Trophoblast cell (in vitro differentiated cells and primary cell): ENCODE measurements at regions not wholly inside any gene's neighbourhood (a gene's known extent, or its start where the extent isn't known, plus 50 kb on each side); places are given as distances from the start of the nearest gene placed in this dataset.

Source experiments
- DNase-seq, 2 donors: peaks; one replicate each; pipeline ENCODE4 v3.0.0-alpha.2; 2016
- H2AFZ ChIP-seq: 2 replicates; pipeline ENCODE4 v1.6.1; 2013; ENCODE audit warnings: low read length, moderate library complexity, mild to moderate bottlenecking; ENCODE audit not compliant: insufficient read depth, poor library complexity
- H2AK5ac ChIP-seq: 2 replicates; pipeline ENCODE4 v1.6.1; 2013; ENCODE audit warnings: mild to moderate bottlenecking, low read length
- H2BK120ac ChIP-seq: 2 replicates; pipeline ENCODE4 v1.6.1; 2013; ENCODE audit warnings: low read length, mild to moderate bottlenecking, moderate library complexity; ENCODE audit not compliant: insufficient read depth, poor library complexity
- H2BK12ac ChIP-seq: 2 replicates; pipeline ENCODE4 v1.6.1; 2013; ENCODE audit warnings: mild to moderate bottlenecking, low read length, moderate library complexity
- H2BK5ac ChIP-seq: 2 replicates; pipeline ENCODE4 v1.6.1; 2013; ENCODE audit warnings: low read length, low read depth, moderate library complexity, mild to moderate bottlenecking; ENCODE audit not compliant: poor library complexity
- H3K14ac ChIP-seq: 2 replicates; pipeline ENCODE4 v1.6.1; 2013; ENCODE audit warnings: mild to moderate bottlenecking, low read length
- H3K18ac ChIP-seq: 2 replicates; pipeline ENCODE4 v1.6.1; 2013; ENCODE audit warnings: mild to moderate bottlenecking, low read length
- H3K23ac ChIP-seq: 2 replicates; pipeline ENCODE4 v1.6.1; 2013; ENCODE audit warnings: low read length
- H3K27ac ChIP-seq: 2 replicates; pipeline ENCODE4 v1.5.1; 2013; ENCODE audit warnings: low read depth, mild to moderate bottlenecking, inconsistent platforms, low read length, moderate library complexity
- H3K27me3 ChIP-seq: 2 replicates; pipeline ENCODE4 v1.6.1; 2013; ENCODE audit warnings: inconsistent platforms, mild to moderate bottlenecking, low read length, moderate library complexity; ENCODE audit not compliant: insufficient read depth
- H3K36me3 ChIP-seq, 2 experiments: 1 replicate in 1 of 2; 2 replicates in 1 of 2; pipeline ENCODE4 v1.6.1; 2013; ENCODE audit warnings: low read length in 2 of 2, mild to moderate bottlenecking in 2 of 2, moderate library complexity in 1 of 2; ENCODE audit not compliant: insufficient read depth in 2 of 2, control insufficient read depth in 1 of 2
- H3K4ac ChIP-seq: 2 replicates; pipeline ENCODE4 v1.6.1; 2013; ENCODE audit warnings: low read depth, mild to moderate bottlenecking, low read length, moderate library complexity
- H3K4me1 ChIP-seq, 2 experiments: 1 replicate in 1 of 2; 2 replicates in 1 of 2; pipeline ENCODE4 v1.6.1; 2013; ENCODE audit warnings: low read length in 2 of 2, mild to moderate bottlenecking in 2 of 2, moderate library complexity in 1 of 2; ENCODE audit not compliant: insufficient read depth in 2 of 2, control insufficient read depth in 1 of 2
- H3K4me2 ChIP-seq: 2 replicates; pipeline ENCODE4 v1.6.1; 2013; ENCODE audit warnings: inconsistent platforms, mild to moderate bottlenecking, low read length, moderate library complexity
- H3K4me3 ChIP-seq: 2 replicates; pipeline ENCODE4 v1.5.1; 2013; ENCODE audit warnings: mild to moderate bottlenecking, low read depth, low read length, inconsistent platforms
- H3K79me1 ChIP-seq: one replicate; pipeline ENCODE4 v1.6.1; 2013; ENCODE audit warnings: low read length
- H3K79me2 ChIP-seq: 2 replicates; pipeline ENCODE4 v1.6.1; 2013; ENCODE audit warnings: low read length, mild to moderate bottlenecking; ENCODE audit not compliant: control insufficient read depth, insufficient read depth, poor library complexity
- H3K9ac ChIP-seq: 2 replicates; pipeline ENCODE4 v1.6.1; 2013; ENCODE audit warnings: mild to moderate bottlenecking, low read length
- H3K9me3 ChIP-seq: 2 replicates; pipeline ENCODE4 v1.6.1; 2013; ENCODE audit warnings: low read depth, mild to moderate bottlenecking, control low read depth, inconsistent platforms, low read length; ENCODE audit not compliant: insufficient read depth
- H4K12ac ChIP-seq: 2 replicates; pipeline ENCODE4 v1.6.1; 2013; ENCODE audit warnings: low read depth, mild to moderate bottlenecking, low read length, moderate library complexity
- H4K8ac ChIP-seq: 2 replicates; pipeline ENCODE4 v1.6.1; 2013; ENCODE audit warnings: low read depth, mild to moderate bottlenecking, low read length, moderate library complexity
- H4K91ac ChIP-seq: one replicate; pipeline ENCODE4 v1.6.1; 2013; ENCODE audit warnings: low read depth, mild to moderate bottlenecking, low read length, moderate library complexity
- WGBS: extraction: QIAGEN DNeasy Blood & Tissue Kit; methylation state at CpG from one replicate; pipeline ENCODE4 v1.1.7; 2013; ENCODE audit warnings: missing lambda C conversion rate; ENCODE audit not compliant: insufficient read length, insufficient coverage; ENCODE audit errors: extremely low coverage; 5-methylcytosine and 5-hydroxymethylcytosine counted together

DNA sequence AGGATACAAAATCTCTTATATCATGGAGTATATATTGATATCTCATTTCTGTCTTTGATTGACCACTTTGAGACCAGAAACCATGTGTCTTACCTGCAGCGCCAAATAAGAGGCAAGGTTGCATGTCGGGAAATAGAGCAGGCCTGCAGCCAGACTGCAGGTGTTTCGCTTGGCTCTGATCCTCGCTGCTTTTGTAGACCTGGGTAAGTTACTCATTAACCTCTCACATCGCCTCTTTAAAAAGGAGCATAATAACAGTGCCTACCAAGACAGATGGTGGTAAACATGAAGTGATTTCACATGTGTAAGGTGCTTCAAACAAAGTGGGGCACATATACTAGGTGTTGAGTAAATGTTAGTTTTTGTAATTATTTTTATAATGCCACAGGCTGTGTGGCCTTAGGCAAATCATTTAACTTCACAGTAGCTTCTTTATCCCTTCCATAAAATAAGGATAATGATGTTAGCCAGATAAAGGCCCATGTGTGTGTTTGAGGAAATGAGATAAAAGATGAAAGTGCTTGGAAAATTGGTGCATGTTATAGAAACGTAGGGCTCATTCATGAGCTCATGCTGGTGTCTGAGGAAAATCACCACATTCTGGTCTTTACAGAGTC lies 248.8 kb upstream of the MAP3K7 start:
- Histone ChIP-seq H3K9me3 (peaks cover 2% of the 10 kb centered on the region), H3K4me3 (no peak overlapping the region)
- no CpG with 5 or more reads among the region's 6 CpGs for WGBS

GRCh38 chr6:90829311-90829710 lies 242.4 kb upstream of the MAP3K7 start:
- Histone ChIP-seq H3K18ac (no peak overlapping the region), H2BK5ac (no peak overlapping the region), H2BK12ac (no peak overlapping the region), H3K36me3 (no peaks in the 10 kb centered on the region), H4K8ac (no peak overlapping the region), H2BK120ac (no peak overlapping the region), H3K27me3 (no peaks in the 10 kb centered on the region), H3K4me1 (no peaks in the 10 kb centered on the region), H2AFZ (no peak overlapping the region), H3K79me2 (no peaks in the 10 kb centered on the region), H3K4me2 (no peak overlapping the region), H3K4ac (no peak overlapping the region), H3K23ac (no peak overlapping the region), H3K27ac (no peak overlapping the region), H3K79me1 (no peaks in the 10 kb centered on the region), H4K91ac (no peak overlapping the region), H3K9me3 (no peaks in the 10 kb centered on the region), H2AK5ac (no peak overlapping the region), H3K4me3 (no peak overlapping the region), H3K9ac (no peak overlapping the region), H4K12ac (no peak overlapping the region), H3K14ac (no peak overlapping the region)
- WGBS: no CpG with 5 or more reads among the region's 2 CpGs
- no peak for DNase-seq

More for the DNA sequence above, 248.8 kb upstream of the MAP3K7 start:
- H3K9ac ChIP-seq: no peak overlapping the region
- no peaks in the 10 kb centered on the region for H3K4me1 ChIP-seq
- H3K18ac ChIP-seq: no peak overlapping the region
- H3K79me2 ChIP-seq: no peaks in the 10 kb centered on the region
- no peak overlapping the region for H3K4me2 ChIP-seq
- no peak overlapping the region for H2BK5ac ChIP-seq
- no peak overlapping the region for H3K4ac ChIP-seq
- no peaks in the 10 kb centered on the region for H3K36me3 ChIP-seq
- no peak overlapping the region for H4K8ac ChIP-seq
- no peak for DNase-seq
- no peak overlapping the region for H3K14ac ChIP-seq
- H4K12ac ChIP-seq: no peak overlapping the region
- H2AK5ac ChIP-seq: no peak overlapping the region
- H3K27me3 ChIP-seq: no peaks in the 10 kb centered on the region
- no peaks in the 10 kb centered on the region for H3K79me1 ChIP-seq
- H3K27ac ChIP-seq: no peak overlapping the region
- no peak overlapping the region for H2AFZ ChIP-seq
- no peak overlapping the region for H3K23ac ChIP-seq
- H2BK120ac ChIP-seq: no peak overlapping the region
- H4K91ac ChIP-seq: no peak overlapping the region
- no peak overlapping the region for H2BK12ac ChIP-seq

GRCh38 chr6:90820436-90820835 lies 233.6 kb upstream of the MAP3K7 start:
- Histone ChIP-seq H4K12ac (no peak overlapping the region), H3K79me1 (no peaks in the 10 kb centered on the region), H3K9ac (no peak overlapping the region), H2BK120ac (no peak overlapping the region), H2BK5ac (no peak overlapping the region), H2AFZ (no peak overlapping the region), H3K36me3 (no peaks in the 10 kb centered on the region), H3K9me3 (no peaks in the 10 kb centered on the region), H3K4me2 (no peak overlapping the region), H4K8ac (no peak overlapping the region), H3K4me1 (no peaks in the 10 kb centered on the region), H2BK12ac (no peak overlapping the region), H3K14ac (no peak overlapping the region), H3K79me2 (no peaks in the 10 kb centered on the region), H3K4ac (no peak overlapping the region), H3K4me3 (no peak overlapping the region), H4K91ac (no peak overlapping the region), H3K27me3 (no peaks in the 10 kb centered on the region), H3K23ac (no peak overlapping the region), H3K18ac (no peak overlapping the region), H2AK5ac (no peak overlapping the region), H3K27ac (no peak overlapping the region)
- no peak for DNase-seq

GRCh38 chr6:90819483-90819882 lies 232.6 kb upstream of the MAP3K7 start:
- H3K9me3 ChIP-seq: no peaks in the 10 kb centered on the region
- no peak overlapping the region for H3K9ac ChIP-seq
- H3K27me3 ChIP-seq: no peaks in the 10 kb centered on the region
- H4K91ac ChIP-seq: no peak overlapping the region
- no peak overlapping the region for H4K12ac ChIP-seq
- H3K4me3 ChIP-seq: no peak overlapping the region
- H3K14ac ChIP-seq: no peak overlapping the region
- H4K8ac ChIP-seq: no peak overlapping the region
- no peak overlapping the region for H2BK5ac ChIP-seq
- no peak overlapping the region for H2AK5ac ChIP-seq
- no peak overlapping the region for H2BK12ac ChIP-seq
- DNase-seq: no peak
- H3K79me1 ChIP-seq: no peaks in the 10 kb centered on the region
- no peaks in the 10 kb centered on the region for H3K4me1 ChIP-seq
- H2AFZ ChIP-seq: no peak overlapping the region
- no peak overlapping the region for H2BK120ac ChIP-seq
- no peak overlapping the region for H3K27ac ChIP-seq
- no peak overlapping the region for H3K4me2 ChIP-seq
- H3K18ac ChIP-seq: no peak overlapping the region
- no peak overlapping the region for H3K4ac ChIP-seq
- no peaks in the 10 kb centered on the region for H3K79me2 ChIP-seq
- H3K23ac ChIP-seq: no peak overlapping the region
- no peaks in the 10 kb centered on the region for H3K36me3 ChIP-seq
- WGBS: no CpG with 5 or more reads among the region's 4 CpGs
